Astrocyte of the cerebellum (primary cell): ENCODE measurements at regions not wholly inside any gene's neighbourhood (a gene's known extent, or its start where the extent isn't known, plus 50 kb on each side); places are given as distances from the start of the nearest gene placed in this dataset.

Experiments
- DNase-seq: peaks from one replicate; pipeline ENCODE4 v3.0.0-alpha.2; 2011; ENCODE audit warnings: low read depth
- H3K4me3 ChIP-seq: 2 replicates; pipeline ENCODE4 v1.5.1; 2011; ENCODE audit warnings: mild to moderate bottlenecking, low read depth, low read length, moderate library complexity
- in situ Hi-C: cut with HindIII; loops from 2 replicates; pipeline ENCODE4 v1.10.0; 2017; ENCODE audit warnings: low sequenced_read_pairs
- TF ChIP-seq, protein P1 (sequence below): IDR thresholded peaks from 2 replicates; pipeline ENCODE4 v1.5.1; 2012; ENCODE audit warnings: low read length, low read depth, moderate library complexity, mild to moderate bottlenecking; ENCODE audit errors: missing control alignments

DNA sequence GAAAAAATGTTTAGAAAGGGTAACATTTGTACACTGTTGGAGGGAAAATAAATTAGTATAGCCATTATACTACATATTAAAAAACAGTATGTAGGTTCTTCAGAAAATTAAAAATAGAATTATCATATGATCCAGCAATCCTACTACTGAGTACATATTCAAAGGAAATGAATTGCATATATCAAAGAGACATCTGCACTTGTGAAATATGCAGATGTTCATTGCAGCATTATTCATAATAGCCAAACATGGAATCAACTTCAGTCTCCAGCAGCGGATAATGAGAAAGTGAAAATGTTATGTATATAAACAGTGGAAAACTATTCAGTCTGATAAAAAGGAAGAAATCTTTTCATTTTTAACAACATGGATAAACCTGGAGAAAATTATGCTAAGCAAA, 695.5 kb downstream of the SLCO4C1 start:
- in situ Hi-C loops: no loop called here
- TF ChIP-seq, protein P1, sequence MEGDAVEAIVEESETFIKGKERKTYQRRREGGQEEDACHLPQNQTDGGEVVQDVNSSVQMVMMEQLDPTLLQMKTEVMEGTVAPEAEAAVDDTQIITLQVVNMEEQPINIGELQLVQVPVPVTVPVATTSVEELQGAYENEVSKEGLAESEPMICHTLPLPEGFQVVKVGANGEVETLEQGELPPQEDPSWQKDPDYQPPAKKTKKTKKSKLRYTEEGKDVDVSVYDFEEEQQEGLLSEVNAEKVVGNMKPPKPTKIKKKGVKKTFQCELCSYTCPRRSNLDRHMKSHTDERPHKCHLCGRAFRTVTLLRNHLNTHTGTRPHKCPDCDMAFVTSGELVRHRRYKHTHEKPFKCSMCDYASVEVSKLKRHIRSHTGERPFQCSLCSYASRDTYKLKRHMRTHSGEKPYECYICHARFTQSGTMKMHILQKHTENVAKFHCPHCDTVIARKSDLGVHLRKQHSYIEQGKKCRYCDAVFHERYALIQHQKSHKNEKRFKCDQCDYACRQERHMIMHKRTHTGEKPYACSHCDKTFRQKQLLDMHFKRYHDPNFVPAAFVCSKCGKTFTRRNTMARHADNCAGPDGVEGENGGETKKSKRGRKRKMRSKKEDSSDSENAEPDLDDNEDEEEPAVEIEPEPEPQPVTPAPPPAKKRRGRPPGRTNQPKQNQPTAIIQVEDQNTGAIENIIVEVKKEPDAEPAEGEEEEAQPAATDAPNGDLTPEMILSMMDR: no peak
- H3K4me3 ChIP-seq: no peak overlapping the region
- DNase-seq: no peak

DNA sequence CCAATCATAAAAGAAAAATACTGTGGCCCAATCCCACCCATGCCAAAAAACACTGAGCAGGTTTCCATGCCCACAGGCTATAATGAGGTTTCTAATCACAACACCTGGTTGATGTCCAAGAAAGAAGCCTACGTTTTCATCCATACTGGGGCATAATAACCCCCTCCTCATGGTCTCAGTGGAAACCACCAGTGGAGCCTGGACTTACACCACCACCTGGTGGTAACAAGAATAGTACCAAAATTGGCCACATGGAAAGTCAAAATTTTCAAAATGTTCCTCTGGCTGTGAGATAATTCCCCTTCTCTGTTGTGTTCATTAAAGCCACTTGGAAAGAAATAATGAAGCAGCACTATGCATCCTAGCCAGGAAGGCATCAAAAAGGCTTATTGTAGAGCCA, 687.3 kb upstream of the ST8SIA4 start:
- no peak for DNase-seq
- TF ChIP-seq, protein P1: peak; percentile 44
- in situ Hi-C loops: no loop called here
- no peak overlapping the region for H3K4me3 ChIP-seq

GRCh38 chr5:101585366-101585765, 682.3 kb upstream of the ST8SIA4 start:
- TF ChIP-seq, protein P1: no peak
- DNase-seq: peak; percentile 12
- no peak overlapping the region for H3K4me3 ChIP-seq
- in situ Hi-C loops: no loop called here

GRCh38 chr5:101580591-101580990, 677.5 kb upstream of the ST8SIA4 start:
- DNase-seq: no peak
- TF ChIP-seq, protein P1: no peak
- no peak overlapping the region for H3K4me3 ChIP-seq
- in situ Hi-C loops: no loop called here

- no peak overlapping the region for H3K4me3 ChIP-seq
- TF ChIP-seq, protein P1: no peak
- DNase-seq: no peak
- in situ Hi-C loops: no loop called here
Observed at GRCh38 chr5:101574017-101574416, 670.9 kb upstream of the ST8SIA4 start.

DNA sequence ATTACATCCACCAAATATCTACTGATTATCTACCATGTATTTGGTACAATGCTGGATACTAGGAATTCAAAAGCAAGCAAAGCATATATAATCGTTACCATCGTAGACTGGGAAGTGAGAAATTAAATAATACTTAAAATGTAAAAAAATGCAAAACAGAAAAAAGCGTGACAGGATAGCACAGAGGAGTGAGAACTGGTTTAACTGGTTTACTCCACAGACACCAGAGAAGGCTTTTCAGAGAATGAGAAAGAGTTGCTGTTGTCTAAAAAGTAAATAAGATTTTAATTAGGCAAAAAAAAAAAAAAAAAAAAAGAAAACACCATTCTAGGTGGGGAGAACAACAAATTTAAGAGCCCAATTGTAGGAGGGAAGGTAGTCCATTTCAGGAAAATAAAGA, 657.9 kb upstream of the ST8SIA4 start:
- no peak overlapping the region for H3K4me3 ChIP-seq
- TF ChIP-seq, protein P1: no peak
- DNase-seq: no peak
- in situ Hi-C loops: no loop called here

GRCh38 chr5:101543780-101544179, 640.7 kb upstream of the ST8SIA4 start:
- TF ChIP-seq, protein P1: no peak
- in situ Hi-C loops: no loop called here
- no peak overlapping the region for H3K4me3 ChIP-seq
- no peak for DNase-seq
